AG10803 (cell line): ENCODE measurements at regions not wholly inside any gene's neighbourhood (a gene's known extent, or its start where the extent isn't known, plus 50 kb on each side); places are given as distances from the start of the nearest gene placed in this dataset.

Experiments
- DNase-seq: peaks from one replicate; pipeline ENCODE4 v3.0.0; 2010; ENCODE audit warnings: low read depth
- H3K4me3 ChIP-seq: 2 replicates; pipeline ENCODE4 v1.5.1; 2011; ENCODE audit warnings: mild to moderate bottlenecking, low read length, control low read depth
- CTCF ChIP-seq: conservative IDR thresholded peaks from 2 replicates; pipeline ENCODE4 v1.5.1; 2011; ENCODE audit warnings: mild to moderate bottlenecking, low read length, control low read depth, inconsistent platforms

DNA sequence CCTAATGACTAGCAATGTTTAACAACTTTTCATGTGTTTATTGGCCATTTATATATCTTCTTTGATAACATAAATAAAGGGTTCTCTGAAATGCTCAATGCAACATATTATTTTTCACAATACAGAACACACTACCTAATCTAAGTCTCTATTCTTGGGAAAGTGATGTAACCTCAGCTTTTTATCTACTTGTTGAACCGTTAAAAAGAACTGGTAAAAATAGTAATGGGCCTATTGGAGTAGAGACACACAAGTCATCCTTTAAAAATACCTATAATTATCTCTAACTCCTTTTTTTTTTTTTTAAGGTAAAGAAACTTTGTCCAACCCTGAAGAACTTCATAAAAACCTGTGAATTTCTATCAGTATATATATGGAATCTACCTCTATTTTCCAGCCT is 1067.7 kb upstream of the CELF4 start:
- H3K4me3 ChIP-seq, result no peak overlapping the region
- DNase-seq, result no peak
- no peak for TF ChIP-seq CTCF

DNA sequence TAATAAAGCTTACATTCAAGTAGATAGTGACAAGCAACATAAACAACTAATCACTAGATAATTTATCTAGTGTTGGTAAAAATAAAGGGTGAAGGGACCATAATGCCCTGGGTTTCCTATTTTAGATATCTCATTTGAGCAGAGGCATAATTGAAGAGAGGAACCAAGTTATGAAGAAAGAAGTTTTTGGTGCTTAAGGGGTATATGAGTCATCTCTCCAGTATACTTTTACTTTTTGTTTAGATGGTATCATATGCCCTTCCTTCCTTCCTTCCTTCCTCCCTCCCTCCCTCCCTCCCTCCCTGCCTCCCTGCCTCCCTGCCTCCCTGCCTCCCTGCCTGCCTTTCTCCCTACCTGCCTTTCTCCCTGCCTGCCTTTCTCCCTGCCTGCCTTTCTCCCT is 1053.5 kb upstream of the CELF4 start:
- DNase-seq, result no peak
- H3K4me3 ChIP-seq, result no peak overlapping the region
- TF ChIP-seq CTCF, result no peak

DNA sequence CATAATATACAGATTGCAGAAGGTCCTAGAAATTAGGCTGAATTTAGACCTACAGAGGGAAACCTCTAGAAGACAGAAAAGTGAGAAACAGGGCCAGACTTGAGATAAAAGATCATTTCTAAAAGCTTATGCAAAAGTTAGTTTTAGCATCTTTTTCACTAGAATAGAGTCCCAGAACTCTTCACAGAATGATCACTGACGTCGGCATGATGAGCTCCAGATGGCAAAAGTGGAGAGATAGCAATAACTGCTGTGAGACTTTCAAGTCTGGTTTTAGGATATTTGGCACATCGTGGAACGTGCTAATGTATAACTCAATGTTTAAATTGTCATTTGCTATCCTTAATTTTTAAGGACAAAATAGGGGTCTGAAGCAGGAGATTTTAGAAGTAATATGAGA is 1050.7 kb upstream of the CELF4 start:
- DNase-seq, result no peak
- TF ChIP-seq CTCF, result no peak
- no peak overlapping the region for H3K4me3 ChIP-seq

- TF ChIP-seq CTCF, result no peak
These were observed 1047.3 kb upstream of the CELF4 start for GRCh38 chr18:38612904-38613303.

DNA sequence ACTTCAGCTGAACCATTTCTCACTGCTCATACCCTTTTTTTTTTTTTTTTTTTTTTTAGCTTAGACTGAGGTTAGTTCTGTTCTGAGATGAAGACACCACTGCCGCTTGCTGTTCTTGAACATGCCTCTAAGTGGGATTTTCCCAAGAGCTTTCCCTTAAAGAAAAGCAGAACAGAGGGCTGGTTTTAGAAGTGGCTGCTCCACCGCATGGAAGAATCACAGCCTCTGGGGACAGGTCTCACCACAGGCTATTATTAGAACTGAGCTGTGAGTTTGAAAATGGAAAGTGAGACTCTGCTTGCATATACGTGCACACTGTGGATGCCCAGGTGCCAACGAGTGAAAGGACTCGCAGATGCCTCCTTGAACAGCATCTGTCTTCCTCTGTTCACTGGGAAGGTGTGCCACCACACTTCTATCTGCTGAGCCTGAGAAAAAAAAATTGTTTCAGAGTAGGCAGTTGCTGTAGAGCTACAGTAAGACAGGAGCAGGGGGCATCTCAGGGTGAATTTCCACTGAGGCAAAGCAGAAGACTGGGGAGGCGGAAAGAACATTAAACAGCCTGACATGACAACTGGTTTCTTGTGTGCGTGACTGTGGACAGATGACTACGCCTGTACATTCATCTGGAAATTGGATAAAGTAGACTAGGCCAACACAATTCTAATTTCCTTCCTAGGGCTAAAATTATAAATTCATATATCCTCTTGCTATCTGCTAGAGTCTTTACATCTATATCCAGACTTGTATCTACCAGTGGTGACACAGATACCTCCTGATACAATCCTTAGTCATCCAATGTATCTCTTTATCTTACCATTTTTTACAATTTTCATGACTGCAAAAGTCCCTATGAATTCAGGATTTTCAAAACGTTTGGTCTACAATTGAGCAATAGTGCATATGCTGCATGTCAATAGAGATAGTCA is 1045.7 kb upstream of the CELF4 start:
- TF ChIP-seq CTCF, result no peak
- DNase-seq, result no peak
- H3K4me3 ChIP-seq, result no peak overlapping the region

More at GRCh38 chr18:38612904-38613303, 1047.3 kb upstream of the CELF4 start:
- H3K4me3 ChIP-seq, result no peak overlapping the region
- no peak for DNase-seq

DNA sequence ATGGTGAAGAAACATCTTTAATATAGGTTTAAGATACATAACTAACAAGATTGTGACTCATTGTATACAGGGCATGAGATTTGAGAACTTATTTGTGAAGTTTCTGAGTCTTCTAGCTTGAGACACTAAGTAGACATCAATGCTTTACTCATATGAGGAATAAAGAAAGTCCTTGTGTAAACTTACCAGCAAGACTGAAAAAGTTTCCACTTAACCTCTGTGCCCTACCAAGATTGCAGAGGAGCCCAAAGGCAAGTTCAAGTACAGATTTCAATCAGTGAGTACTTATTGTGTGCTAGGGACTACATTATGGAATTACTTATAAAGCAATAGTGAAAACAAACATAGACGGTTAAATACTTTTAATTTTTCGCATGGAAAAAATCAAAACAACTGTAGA is 1041.2 kb upstream of the CELF4 start:
- no peak overlapping the region for H3K4me3 ChIP-seq
- no peak for DNase-seq
- TF ChIP-seq CTCF, result no peak

DNA sequence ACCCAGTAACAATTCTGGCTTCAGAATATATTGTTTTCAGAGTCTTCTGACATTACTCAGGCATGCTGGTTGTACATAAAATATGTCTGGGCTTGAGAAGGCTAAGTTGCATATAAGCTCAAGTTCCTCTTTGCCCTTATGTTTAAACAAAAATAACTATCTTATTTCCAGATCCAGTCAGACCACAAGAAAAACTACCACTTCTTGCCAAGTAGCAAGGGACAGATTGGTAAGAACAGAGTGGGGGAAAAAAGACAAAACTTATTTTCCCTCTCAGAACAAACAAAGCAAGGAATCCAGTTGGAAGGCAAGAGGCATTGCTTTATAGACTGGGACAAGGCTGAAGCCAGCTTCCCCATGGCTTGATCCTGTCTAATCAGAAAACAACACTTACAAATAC is 1036.7 kb upstream of the CELF4 start:
- DNase-seq, result no peak
- no peak for TF ChIP-seq CTCF

More for the DNA sequence above, 1036.7 kb upstream of the CELF4 start:
- H3K4me3 ChIP-seq, result no peak overlapping the region
